Parathyroid adenoma (tissue), 2 donors: ENCODE measurements at regions not wholly inside any gene's neighbourhood (a gene's known extent, or its start where the extent isn't known, plus 50 kb on each side); places are given as distances from the start of the nearest gene placed in this dataset.

Experiments
- H2AFZ ChIP-seq: fragments of 300-600 bp; sonication (generic); one replicate; pipeline ENCODE4 v1.7.0; 2017; ENCODE audit warnings: antibody characterized with exemption, mild to moderate bottlenecking
- H3K27ac ChIP-seq: fragments of 300-600 bp; sonication (generic); one replicate; pipeline ENCODE4 v1.7.0; 2017
- H3K27me3 ChIP-seq: fragments of 300-600 bp; sonication (generic); one replicate; pipeline ENCODE4 v1.7.0; 2017; ENCODE audit warnings: low read length; ENCODE audit not compliant: control insufficient read depth, insufficient read depth
- H3K36me3 ChIP-seq: fragments of 300-600 bp; sonication (generic); one replicate; pipeline ENCODE4 v1.7.0; 2017; ENCODE audit warnings: low read length; ENCODE audit not compliant: control insufficient read depth, insufficient read depth
- H3K4me1 ChIP-seq: fragments of 300-600 bp; sonication (generic); one replicate; pipeline ENCODE4 v1.7.0; 2017; ENCODE audit warnings: control low read depth
- H3K4me2 ChIP-seq: fragments of 300-600 bp; sonication (generic); one replicate; pipeline ENCODE4 v1.7.0; 2017; ENCODE audit warnings: low read length
- H3K4me3 ChIP-seq: fragments of 300-600 bp; sonication (generic); one replicate; pipeline ENCODE4 v1.7.0; 2017; ENCODE audit warnings: low read depth, low read length
- H3K79me2 ChIP-seq: fragments of 300-600 bp; sonication (generic); one replicate; pipeline ENCODE4 v1.7.0; 2017; ENCODE audit warnings: control low read depth
- H3K9ac ChIP-seq: fragments of 300-600 bp; sonication (generic); one replicate; pipeline ENCODE4 v1.7.0; 2017; ENCODE audit warnings: mild to moderate bottlenecking
- H3K9me3 ChIP-seq: fragments of 300-600 bp; sonication (generic); one replicate; pipeline ENCODE4 v1.7.0; 2017; ENCODE audit warnings: low read length; ENCODE audit not compliant: control insufficient read depth
- CTCF ChIP-seq: fragments of 300-600 bp; sonication (generic); IDR thresholded peaks from one replicate; pipeline ENCODE4 v1.7.0; 2017; ENCODE audit warnings: antibody characterized with exemption, mild to moderate bottlenecking
- donor health status: primary hyperparathyroidism.

- H3K27ac ChIP-seq = no peak overlapping the region
- no peak for TF ChIP-seq CTCF
- no peaks in the 10 kb centered on the region for H3K79me2 ChIP-seq
- H3K9me3 ChIP-seq = no peaks in the 10 kb centered on the region
- H3K9ac ChIP-seq = no peak overlapping the region
- no peak overlapping the region for H3K4me2 ChIP-seq
- H3K27me3 ChIP-seq = no peaks in the 10 kb centered on the region
- no peaks in the 10 kb centered on the region for H3K36me3 ChIP-seq
- no peak overlapping the region for H3K4me3 ChIP-seq
- no peaks in the 10 kb centered on the region for H3K4me1 ChIP-seq
- no peak overlapping the region for H2AFZ ChIP-seq
Measured at GRCh38 chr7:136412952-136413351, 435.8 kb upstream of the MTPN start.

GRCh38 chr7:136405931-136406777 lies 429.0 kb upstream of the MTPN start:
- no peak overlapping the region for H3K4me3 ChIP-seq
- H3K4me1 ChIP-seq = no peaks in the 10 kb centered on the region
- no peaks in the 10 kb centered on the region for H3K9me3 ChIP-seq
- H3K36me3 ChIP-seq = no peaks in the 10 kb centered on the region
- no peaks in the 10 kb centered on the region for H3K27me3 ChIP-seq
- H3K27ac ChIP-seq = no peak overlapping the region
- no peak overlapping the region for H2AFZ ChIP-seq
- TF ChIP-seq CTCF = peak; percentile 56
- H3K9ac ChIP-seq = no peak overlapping the region
- H3K4me2 ChIP-seq = no peak overlapping the region
- no peaks in the 10 kb centered on the region for H3K79me2 ChIP-seq

DNA sequence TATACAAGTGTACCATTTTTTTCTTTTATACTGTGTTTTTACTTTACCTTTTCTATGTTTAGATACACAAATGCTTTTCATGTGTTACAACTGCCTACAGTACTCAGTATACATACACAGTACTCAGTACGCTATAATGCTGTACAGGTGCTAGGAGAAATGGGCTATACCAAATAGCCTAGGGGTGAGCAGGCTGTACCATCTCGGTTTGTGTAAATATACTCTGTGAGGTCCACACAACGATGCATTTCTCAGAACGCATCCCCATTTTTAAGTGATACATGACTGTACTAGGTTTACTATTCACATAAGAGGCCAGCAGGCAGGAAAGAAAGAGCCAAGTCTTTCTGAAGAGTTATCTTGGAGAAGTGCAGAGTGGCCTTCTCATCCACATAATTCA lies 426.4 kb upstream of the MTPN start:
- no peak for TF ChIP-seq CTCF
- Histone ChIP-seq H2AFZ (no peak overlapping the region), H3K27ac (no peak overlapping the region), H3K79me2 (no peaks in the 10 kb centered on the region), H3K27me3 (no peaks in the 10 kb centered on the region), H3K9ac (no peak overlapping the region), H3K4me1 (no peaks in the 10 kb centered on the region), H3K4me3 (no peak overlapping the region), H3K4me2 (no peak overlapping the region), H3K36me3 (no peaks in the 10 kb centered on the region), H3K9me3 (no peaks in the 10 kb centered on the region)

DNA sequence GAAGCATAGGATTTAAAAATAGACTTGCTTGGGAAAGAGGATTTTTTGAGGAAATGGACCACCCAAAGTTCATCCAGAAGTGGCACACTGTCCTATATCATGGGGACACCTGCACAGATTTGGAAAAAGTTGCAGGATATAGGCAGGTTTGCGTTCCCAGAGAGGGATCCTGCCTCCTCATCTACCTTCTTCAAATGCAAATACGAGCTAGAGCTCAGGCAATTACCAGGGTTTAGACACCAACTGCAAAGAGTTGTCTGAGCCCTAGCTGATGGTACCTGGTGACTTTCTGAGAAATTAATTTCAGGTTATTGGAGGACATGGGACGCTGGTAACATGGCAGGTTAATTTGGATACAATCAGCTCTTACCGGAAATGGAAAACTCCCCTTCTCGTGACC lies 423.7 kb upstream of the MTPN start:
- Histone ChIP-seq H3K27ac (no peak overlapping the region), H3K4me3 (no peak overlapping the region), H2AFZ (no peak overlapping the region), H3K4me2 (no peak overlapping the region), H3K79me2 (no peaks in the 10 kb centered on the region), H3K9me3 (no peaks in the 10 kb centered on the region), H3K27me3 (no peaks in the 10 kb centered on the region), H3K36me3 (no peaks in the 10 kb centered on the region), H3K4me1 (no peaks in the 10 kb centered on the region), H3K9ac (no peak overlapping the region)
- no peak for TF ChIP-seq CTCF

- no peak overlapping the region for H2AFZ ChIP-seq
- H3K4me1 ChIP-seq = no peaks in the 10 kb centered on the region
- no peaks in the 10 kb centered on the region for H3K27me3 ChIP-seq
- no peak for TF ChIP-seq CTCF
- no peak overlapping the region for H3K4me2 ChIP-seq
- H3K9ac ChIP-seq = no peak overlapping the region
- H3K79me2 ChIP-seq = no peaks in the 10 kb centered on the region
- no peaks in the 10 kb centered on the region for H3K9me3 ChIP-seq
- no peaks in the 10 kb centered on the region for H3K36me3 ChIP-seq
- no peak overlapping the region for H3K4me3 ChIP-seq
- no peak overlapping the region for H3K27ac ChIP-seq
Measured at GRCh38 chr7:136399385-136399784, 422.2 kb upstream of the MTPN start.
